IPS-18c (cell line): ENCODE measurements at regions not wholly inside any gene's neighbourhood (a gene's known extent, or its start where the extent isn't known, plus 50 kb on each side); places are given as distances from the start of the nearest gene placed in this dataset.
"Not testable (repeated sequence)": the region's sequence is repeated elsewhere in the genome, so short reads cannot be mapped to it uniquely, and the experiment has no call there.

ENCODE experiments used
- H3K4me3 ChIP-seq: 2 replicates; pipeline ENCODE4 v1.7.0; 2013; ENCODE audit warnings: low read depth, mild to moderate bottlenecking, low read length, moderate library complexity; ENCODE audit not compliant: insufficient read depth
- H3K9me3 ChIP-seq: one replicate; pipeline ENCODE4 v1.6.1; 2013; ENCODE audit warnings: mild to moderate bottlenecking, low read length, moderate library complexity; ENCODE audit not compliant: control insufficient read depth, insufficient read depth

GRCh38 chr9:30048396-30048795 is 2336.0 kb upstream of the ACO1 start:
- Histone ChIP-seq H3K9me3 (no peaks in the 10 kb centered on the region), H3K4me3 (no peak overlapping the region)

- H3K9me3 ChIP-seq, result no peaks in the 10 kb centered on the region
- no peak overlapping the region for H3K4me3 ChIP-seq
Measured at GRCh38 chr9:30058463-30058862, 2326.0 kb upstream of the ACO1 start.

- Histone ChIP-seq H3K9me3 (no peaks in the 10 kb centered on the region), H3K4me3 (no peak overlapping the region)
Measured at GRCh38 chr9:30060976-30061375, 2323.5 kb upstream of the ACO1 start.

- H3K9me3 ChIP-seq, result no peaks in the 10 kb centered on the region
- H3K4me3 ChIP-seq, result no peak overlapping the region
Measured at GRCh38 chr9:30065888-30066287, 2318.6 kb upstream of the ACO1 start.

- H3K9me3 ChIP-seq, result not testable (repeated sequence)
Measured at GRCh38 chr9:30069236-30069635, 2315.2 kb upstream of the ACO1 start.

GRCh38 chr9:30075022-30075421 is 2309.4 kb upstream of the ACO1 start:
- H3K9me3 ChIP-seq, result no peaks in the 10 kb centered on the region
- no peak overlapping the region for H3K4me3 ChIP-seq

More at GRCh38 chr9:30069236-30069635, 2315.2 kb upstream of the ACO1 start:
- H3K4me3 ChIP-seq, result not testable (repeated sequence)

GRCh38 chr9:30075451-30076199 is 2308.8 kb upstream of the ACO1 start:
- H3K9me3 ChIP-seq, result no peaks in the 10 kb centered on the region
- H3K4me3 ChIP-seq, result no peak overlapping the region

GRCh38 chr9:30078195-30078594 is 2306.2 kb upstream of the ACO1 start:
- Histone ChIP-seq H3K4me3 (no peak overlapping the region), H3K9me3 (no peaks in the 10 kb centered on the region)

GRCh38 chr9:30089428-30089827 is 2295.0 kb upstream of the ACO1 start:
- Histone ChIP-seq H3K4me3 (no peak overlapping the region), H3K9me3 (no peaks in the 10 kb centered on the region)

- Histone ChIP-seq H3K9me3 (peaks cover 3% of the 10 kb centered on the region), H3K4me3 (no peak overlapping the region)
Measured at GRCh38 chr9:30103647-30104394, 2280.6 kb upstream of the ACO1 start.

GRCh38 chr9:30107134-30107533 is 2277.3 kb upstream of the ACO1 start:
- H3K4me3 ChIP-seq, H3K9me3 ChIP-seq: not testable (repeated sequence)

- Histone ChIP-seq H3K4me3 (no peak overlapping the region), H3K9me3 (no peaks in the 10 kb centered on the region)
Measured at GRCh38 chr9:30116673-30117217, 2267.7 kb upstream of the ACO1 start.

- Histone ChIP-seq H3K9me3 (no peaks in the 10 kb centered on the region), H3K4me3 (no peak overlapping the region)
Measured at GRCh38 chr9:30120666-30121065, 2263.8 kb upstream of the ACO1 start.

- H3K4me3 ChIP-seq, result no peak overlapping the region
- no peaks in the 10 kb centered on the region for H3K9me3 ChIP-seq
Measured at GRCh38 chr9:30121611-30122010, 2262.8 kb upstream of the ACO1 start.

GRCh38 chr9:30125881-30126280 is 2258.6 kb upstream of the ACO1 start:
- Histone ChIP-seq H3K9me3 (no peaks in the 10 kb centered on the region), H3K4me3 (no peak overlapping the region)

GRCh38 chr9:30127371-30127770 is 2257.1 kb upstream of the ACO1 start:
- Histone ChIP-seq H3K4me3 (no peak overlapping the region), H3K9me3 (no peaks in the 10 kb centered on the region)

- no peaks in the 10 kb centered on the region for H3K9me3 ChIP-seq
- H3K4me3 ChIP-seq, result no peak overlapping the region
Measured at GRCh38 chr9:30140407-30140806, 2244.0 kb upstream of the ACO1 start.

- Histone ChIP-seq H3K9me3 (no peaks in the 10 kb centered on the region), H3K4me3 (no peak overlapping the region)
Measured at GRCh38 chr9:30160570-30160969, 2223.9 kb upstream of the ACO1 start.
